ENCODE measurements at regions not wholly inside any gene's neighbourhood (a gene's known extent, or its start where the extent isn't known, plus 50 kb on each side); places are given as distances from the start of the nearest gene placed in this dataset.

- TF ChIP-seq POLR2A (IDR thresholded peaks at IDR 0.05), result no peak
- TF ChIP-seq CTCF (IDR thresholded peaks at IDR 0.05), result no peak
Measured at GRCh38 chr17:13428611-13429042, 173.1 kb downstream of the HS3ST3A1 start.

All from esophagus squamous epithelium (tissue), 4 donors.